ENCODE measurements at regions not wholly inside any gene's neighbourhood (a gene's known extent, or its start where the extent isn't known, plus 50 kb on each side); places are given as distances from the start of the nearest gene placed in this dataset.

DNA sequence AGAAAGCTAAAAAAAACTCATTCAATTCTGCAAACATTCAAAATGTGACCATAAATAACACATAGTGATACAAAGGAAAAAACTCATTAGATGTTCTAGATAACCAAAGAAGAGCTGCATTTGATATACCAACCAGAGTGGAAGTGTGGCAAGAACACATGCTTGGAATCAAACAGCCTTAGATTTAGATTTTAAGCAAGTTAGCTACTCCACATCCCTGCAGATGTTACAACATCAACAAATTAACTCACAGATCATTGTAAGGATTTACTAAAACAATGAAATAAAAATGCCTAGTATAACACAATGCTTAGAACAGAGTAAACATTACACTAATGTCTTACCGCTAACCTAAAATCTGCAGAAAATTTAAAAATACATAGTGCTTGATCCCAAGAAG lies 114.0 kb upstream of the AKIP1 start:
- no peak overlapping the region for H3K4me3 ChIP-seq
- H3K36me3 ChIP-seq (ENCODE audit: control insufficient read depth in 4 of 4, insufficient read depth in 4 of 4, low read length in 4 of 4) = peaks cover 0 to 15% (median 3%) of the 10 kb centered on the region in 4 donors
- DNase-seq (peak in 1 of 3 donors; percentile 54), ATAC-seq (ENCODE audit: insufficient read depth, low FRiP score) (no peak)
- H3K27me3 ChIP-seq (ENCODE audit: control insufficient read depth in 3 of 3, insufficient read depth in 3 of 3, low read length in 2 of 3) = no peaks in the 10 kb centered on the region
- peaks cover 14 to 32% (median 18%) of the 10 kb centered on the region in 5 donors for H3K4me1 ChIP-seq (ENCODE audit: control insufficient read depth in 5 of 5, insufficient read depth in 5 of 5, low read length in 5 of 5)
- no peak overlapping the region for H3K27ac ChIP-seq (ENCODE audit: low read depth in 1 of 2, low read length in 1 of 2)
- TF ChIP-seq, protein P1, sequence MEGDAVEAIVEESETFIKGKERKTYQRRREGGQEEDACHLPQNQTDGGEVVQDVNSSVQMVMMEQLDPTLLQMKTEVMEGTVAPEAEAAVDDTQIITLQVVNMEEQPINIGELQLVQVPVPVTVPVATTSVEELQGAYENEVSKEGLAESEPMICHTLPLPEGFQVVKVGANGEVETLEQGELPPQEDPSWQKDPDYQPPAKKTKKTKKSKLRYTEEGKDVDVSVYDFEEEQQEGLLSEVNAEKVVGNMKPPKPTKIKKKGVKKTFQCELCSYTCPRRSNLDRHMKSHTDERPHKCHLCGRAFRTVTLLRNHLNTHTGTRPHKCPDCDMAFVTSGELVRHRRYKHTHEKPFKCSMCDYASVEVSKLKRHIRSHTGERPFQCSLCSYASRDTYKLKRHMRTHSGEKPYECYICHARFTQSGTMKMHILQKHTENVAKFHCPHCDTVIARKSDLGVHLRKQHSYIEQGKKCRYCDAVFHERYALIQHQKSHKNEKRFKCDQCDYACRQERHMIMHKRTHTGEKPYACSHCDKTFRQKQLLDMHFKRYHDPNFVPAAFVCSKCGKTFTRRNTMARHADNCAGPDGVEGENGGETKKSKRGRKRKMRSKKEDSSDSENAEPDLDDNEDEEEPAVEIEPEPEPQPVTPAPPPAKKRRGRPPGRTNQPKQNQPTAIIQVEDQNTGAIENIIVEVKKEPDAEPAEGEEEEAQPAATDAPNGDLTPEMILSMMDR (IDR thresholded peaks at IDR 0.05; ENCODE audit: control extremely low read depth, extremely low read depth) = no peak
- H3K9ac ChIP-seq (ENCODE audit: insufficient read depth in 1 of 2, low read length in 2 of 2) = no peak overlapping the region
- WGBS, 2 donors = 38 to 48% methylated on average over 1 of the region's 1 CpG
- H3K9me3 ChIP-seq (ENCODE audit: control insufficient read depth in 4 of 4, insufficient read depth in 3 of 4, low read length in 3 of 4) = no peaks in the 10 kb centered on the region

DNA sequence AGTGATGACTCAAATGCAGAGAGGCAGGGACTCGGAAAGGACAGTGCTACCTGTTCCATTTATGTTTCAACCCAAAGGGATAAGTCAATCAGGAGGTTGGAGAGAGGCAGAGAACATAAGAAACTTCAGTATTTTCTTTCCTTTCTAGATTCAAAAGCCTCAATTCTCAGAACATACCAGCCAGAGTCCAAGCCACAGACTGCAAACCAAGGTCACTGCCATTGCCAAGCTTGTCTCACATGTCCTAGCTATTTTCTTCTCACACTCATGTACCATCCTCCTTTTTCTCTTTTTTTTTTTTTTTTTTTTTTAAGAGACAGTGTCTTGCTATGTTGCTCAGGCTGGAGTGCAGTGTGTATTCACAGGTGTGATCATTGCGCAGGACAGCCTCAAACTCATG lies 111.7 kb upstream of the AKIP1 start:
- H3K9ac ChIP-seq (ENCODE audit: insufficient read depth in 1 of 2, low read length in 2 of 2) = no peak overlapping the region
- TF ChIP-seq, protein P1 (IDR thresholded peaks at IDR 0.05; ENCODE audit: control extremely low read depth, extremely low read depth) = no peak
- H3K27me3 ChIP-seq (ENCODE audit: control insufficient read depth in 3 of 3, insufficient read depth in 3 of 3, low read length in 2 of 3) = no peaks in the 10 kb centered on the region
- H3K9me3 ChIP-seq (ENCODE audit: control insufficient read depth in 4 of 4, insufficient read depth in 3 of 4, low read length in 3 of 4) = no peaks in the 10 kb centered on the region
- 97 to 100% methylated on average over 2 of the region's 2 CpGs for WGBS, 2 donors
- peaks cover 2 to 13% (median 7%) of the 10 kb centered on the region in 4 donors for H3K36me3 ChIP-seq (ENCODE audit: control insufficient read depth in 4 of 4, insufficient read depth in 4 of 4, low read length in 4 of 4)
- no peak overlapping the region for H3K4me3 ChIP-seq
- H3K4me1 ChIP-seq (ENCODE audit: control insufficient read depth in 5 of 5, insufficient read depth in 5 of 5, low read length in 5 of 5) = peaks cover 14 to 22% (median 19%) of the 10 kb centered on the region in 5 donors
- H3K27ac ChIP-seq (ENCODE audit: low read depth in 1 of 2, low read length in 1 of 2) = peak overlapping the region in 1 of 2 donors; percentile 24
- DNase-seq (no peak), ATAC-seq (ENCODE audit: insufficient read depth, low FRiP score) (no peak)

DNA sequence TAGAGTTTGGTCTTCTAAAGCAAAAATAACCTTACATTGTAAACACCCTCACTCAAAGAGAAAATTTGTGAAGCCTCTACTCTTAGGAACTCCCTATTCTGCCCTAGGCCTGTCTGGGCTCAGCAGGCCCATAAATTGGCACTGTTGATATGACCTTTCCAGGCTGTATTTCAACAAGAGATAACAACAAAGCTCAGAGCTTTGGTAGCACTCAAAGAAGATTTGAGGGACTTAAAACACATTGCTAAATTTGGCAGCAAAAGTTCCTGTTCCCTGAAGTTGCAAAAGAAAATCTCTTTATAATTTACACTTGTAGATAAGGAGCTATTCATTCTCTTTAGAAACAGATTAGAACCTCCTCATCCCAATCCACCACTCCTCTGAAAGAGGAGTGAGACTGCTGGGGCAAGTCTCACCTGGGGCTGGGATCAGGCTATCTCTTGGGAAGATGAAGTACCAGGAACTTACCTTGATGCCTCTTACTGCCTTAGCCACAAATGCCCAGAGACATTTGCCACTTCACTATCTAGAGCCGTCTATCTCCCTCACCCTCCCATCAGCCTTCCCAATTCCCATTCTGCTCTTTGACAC lies 110.4 kb upstream of the AKIP1 start:
- Histone ChIP-seq H3K4me1 (ENCODE audit: control insufficient read depth in 5 of 5, insufficient read depth in 5 of 5, low read length in 5 of 5) (peaks cover 9 to 21% (median 19%) of the 10 kb centered on the region in 5 donors), H3K9ac (ENCODE audit: insufficient read depth in 1 of 2, low read length in 2 of 2) (peak overlapping the region in 1 of 2 donors; percentile 42), H3K27me3 (ENCODE audit: control insufficient read depth in 3 of 3, insufficient read depth in 3 of 3, low read length in 2 of 3) (no peaks in the 10 kb centered on the region), H3K27ac (ENCODE audit: low read depth in 1 of 2, low read length in 1 of 2) (peak overlapping the region in 1 of 2 donors; percentile 57), H3K9me3 (ENCODE audit: control insufficient read depth in 4 of 4, insufficient read depth in 3 of 4, low read length in 3 of 4) (no peaks in the 10 kb centered on the region), H3K36me3 (ENCODE audit: control insufficient read depth in 4 of 4, insufficient read depth in 4 of 4, low read length in 4 of 4) (peaks cover 2 to 12% (median 6%) of the 10 kb centered on the region in 4 donors), H3K4me3 (no peak overlapping the region)
- peak in 2 of 3 donors; percentile 57 to 76 for DNase-seq
- ATAC-seq (ENCODE audit: insufficient read depth, low FRiP score) = no peak
- 29 to 61% methylated on average over 1 of the region's 1 CpG for WGBS, 2 donors
- TF ChIP-seq, protein P1 (IDR thresholded peaks at IDR 0.05; ENCODE audit: control extremely low read depth, extremely low read depth) = no peak
